HepG2 (cell line): ENCODE measurements at regions not wholly inside any gene's neighbourhood (a gene's known extent, or its start where the extent isn't known, plus 50 kb on each side); places are given as distances from the start of the nearest gene placed in this dataset.

Experiments
- ATAC-seq: fragments of 200-7000 bp; cut with Tn5 transposase; 3 replicates; pipeline ENCODE4 v1.9.1; 2020; ENCODE audit warnings: mild to moderate bottlenecking, moderate library complexity
- BruUV-seq: library from RNA; stranded (reverse); fragments of 400-500 nt; replicated peaks from 2 replicates; lab custom pipeline; 2021; lab: Mats Ljungman, UMichigan
- CTCF ChIA-PET: fragments of 300-600 bp; formaldehyde crosslinking; extraction: SDS; loops from one replicate; lab custom pipeline; 2021; ENCODE audit warnings: low total read pairs, inconsistent platforms, low intra/inter-chr PET ratio; lab: Yijun Ruan, JAX
- POLR2A ChIA-PET: fragments of 350-600 bp; sonication (Branson Sonifier 250); formaldehyde crosslinking; loops from one replicate; lab custom pipeline; 2020; ENCODE audit warnings: antibody characterized with exemption, inconsistent platforms; lab: Yijun Ruan, JAX
- DNase-seq: peaks from one replicate; pipeline ENCODE4 v3.0.0-alpha.2; 2015; ENCODE audit warnings: low spot score
- FAIRE-seq: peaks from 3 replicates; lab custom pipeline; 2011; peaks lifted over from hg19 to GRCh38; lab: Jason Lieb, UNC
- H2AFZ ChIP-seq: one replicate; pipeline ENCODE4 v1.6.1; 2011; ENCODE audit warnings: low read length, inconsistent platforms
- H3K27ac ChIP-seq: fragments of 300-600 bp; 3 replicates; pipeline ENCODE4 v1.8.0; 2011; ENCODE audit warnings: mixed run types, mild to moderate bottlenecking, mixed read lengths, low read length, inconsistent platforms; ENCODE audit not compliant: insufficient read depth; ENCODE audit errors: extremely low read length
- H3K27me3 ChIP-seq, 2 experiments: fragments of 200-600 bp in 1 of 2; 2 replicates in 1 of 2; 3 replicates in 1 of 2; pipeline versions ENCODE4 v1.6.0 to v1.8.0; 2011; ENCODE audit warnings: low read length in 2 of 2, mild to moderate bottlenecking in 2 of 2, moderate library complexity in 2 of 2, inconsistent platforms in 1 of 2; ENCODE audit not compliant: insufficient read depth in 2 of 2, control insufficient read depth in 1 of 2
- H3K36me3 ChIP-seq, 2 experiments: fragments of 200-600 bp in 1 of 2; replicated peaks in 1 of 2; 2 replicates in 1 of 2; 3 replicates in 1 of 2; pipeline versions ENCODE4 v1.5.1 to v1.8.0; 2011; ENCODE audit warnings: low read length in 2 of 2, inconsistent platforms in 1 of 2; ENCODE audit not compliant: insufficient read depth in 2 of 2, control insufficient read depth in 1 of 2
- H3K4me1 ChIP-seq: 2 replicates; pipeline ENCODE4 v1.5.1; 2012; ENCODE audit warnings: low read length, inconsistent platforms; ENCODE audit not compliant: insufficient read depth
- H3K4me2 ChIP-seq: 2 replicates; pipeline ENCODE4 v1.6.0; 2011; ENCODE audit warnings: low read depth, low read length, inconsistent platforms
- H3K4me3 ChIP-seq, 3 experiments: fragments of 200-600 bp in 1 of 3; sonication (generic), shearing (Covaris generic) in 1 of 3; replicated peaks in 1 of 3; 2 replicates each; pipeline ENCODE4 v1.5.1; 2011 to 2016; ENCODE audit warnings: low read length in 3 of 3, inconsistent platforms in 2 of 3, low read depth in 2 of 3, mild to moderate bottlenecking in 2 of 3, control low read depth in 1 of 3, mixed read lengths in 1 of 3; ENCODE audit not compliant: insufficient read depth in 1 of 3
- H3K79me2 ChIP-seq: one replicate; pipeline ENCODE4 v1.6.1; 2011; ENCODE audit warnings: low read length, inconsistent platforms; ENCODE audit not compliant: insufficient read depth
- H3K9ac ChIP-seq: 2 replicates; pipeline ENCODE4 v1.6.0; 2011; ENCODE audit warnings: mild to moderate bottlenecking, low read depth, low read length, inconsistent platforms; ENCODE audit not compliant: insufficient read depth
- H3K9me3 ChIP-seq: 2 replicates; pipeline ENCODE4 v1.5.1; 2012; ENCODE audit warnings: mild to moderate bottlenecking, low read length
- H4K20me1 ChIP-seq: 2 replicates; pipeline ENCODE4 v1.6.0; 2011; ENCODE audit warnings: inconsistent platforms, mild to moderate bottlenecking, low read length, moderate library complexity; ENCODE audit not compliant: insufficient read depth
- DPF2 ChIP-seq: sonication (generic); formaldehyde crosslinking; IDR thresholded peaks from 2 replicates; pipeline ENCODE4 v1.4.0; 2020; ENCODE audit warnings: mild to moderate bottlenecking, low read depth, missing genetic modification reagents, borderline replicate concordance
- E2F5 ChIP-seq: sonication (generic); formaldehyde crosslinking; conservative IDR thresholded peaks from 2 replicates; pipeline ENCODE4 v1.4.0; 2020; ENCODE audit warnings: missing genetic modification reagents
- GATAD2A ChIP-seq: IDR thresholded peaks from 2 replicates; pipeline ENCODE4 v1.6.1; 2016
- KDM5A ChIP-seq: fragments of 200-600 bp; sonication (generic); IDR thresholded peaks from 2 replicates; pipeline ENCODE4 v1.7.0; 2018; ENCODE audit warnings: antibody characterized with exemption, mild to moderate bottlenecking, low read length, borderline replicate concordance
- PHF5A ChIP-seq: IDR thresholded peaks from one replicate; pipeline ENCODE4 v1.6.1; 2018; ENCODE audit warnings: low read depth, missing genetic modification reagents; ENCODE audit not compliant: unreplicated experiment
- POLR2AphosphoS5 ChIP-seq: IDR thresholded peaks from 2 replicates; pipeline ENCODE4 v1.6.1; 2012; ENCODE audit warnings: low read depth, low read length
- TIGD3 ChIP-seq: sonication (generic); formaldehyde crosslinking; IDR thresholded peaks from 2 replicates; pipeline ENCODE4 v1.5.1; 2020; ENCODE audit warnings: mild to moderate bottlenecking, missing genetic modification reagents, borderline replicate concordance
- ZNF546 ChIP-seq: sonication (generic); formaldehyde crosslinking; conservative IDR thresholded peaks from 2 replicates; pipeline ENCODE4 v1.8.1; 2023; ENCODE audit warnings: mild to moderate bottlenecking, missing genetic modification reagents
- ZNF562 ChIP-seq: sonication (generic); formaldehyde crosslinking; IDR thresholded peaks from 2 replicates; pipeline ENCODE4 v1.8.0; 2022; ENCODE audit warnings: missing genetic modification reagents, borderline replicate concordance
- ZNF589 ChIP-seq: sonication (generic); formaldehyde crosslinking; conservative IDR thresholded peaks from 2 replicates; pipeline ENCODE4 v1.8.0; 2022; ENCODE audit warnings: mild to moderate bottlenecking, moderate library complexity, missing genetic modification reagents
- ZNF704 ChIP-seq: sonication (generic); formaldehyde crosslinking; IDR thresholded peaks from 2 replicates; pipeline ENCODE4 v1.8.1; 2023; ENCODE audit warnings: mild to moderate bottlenecking, inconsistent platforms, moderate library complexity, missing genetic modification reagents, borderline replicate concordance
- ZNF780A ChIP-seq: sonication (generic); formaldehyde crosslinking; IDR thresholded peaks from 2 replicates; pipeline ENCODE4 v1.8.0; 2022; ENCODE audit warnings: mild to moderate bottlenecking, missing genetic modification reagents, moderate library complexity
- ZNF792 ChIP-seq: IDR thresholded peaks from 2 replicates; pipeline ENCODE4 v1.6.1; 2016
- ZSCAN21 ChIP-seq: sonication (generic); formaldehyde crosslinking; IDR thresholded peaks from 2 replicates; pipeline ENCODE4 v1.8.0; 2022; ENCODE audit warnings: mild to moderate bottlenecking, missing genetic modification reagents, moderate library complexity, borderline replicate concordance
- ZSCAN5A ChIP-seq: sonication (generic); formaldehyde crosslinking; IDR thresholded peaks from 2 replicates; pipeline ENCODE4 v1.8.0; 2022; ENCODE audit warnings: mild to moderate bottlenecking, missing genetic modification reagents, borderline replicate concordance
- WGBS: methylation state at CpG from one replicate; pipeline ENCODE4 v1.1.6; 2017; ENCODE audit warnings: low lambda C conversion rate; 5-methylcytosine and 5-hydroxymethylcytosine counted together
- in situ Hi-C: cut with HindIII; loops from 2 replicates; pipeline ENCODE4 v1.10.0; 2017; ENCODE audit warnings: low pct_unique_long_range_greater_than_20kb; ENCODE audit not compliant: extremely low pct_ligation_motif_present
- intact Hi-C: fragments of 100-400 bp; cut with micrococcal nuclease; formaldehyde crosslinking; loops from one replicate; pipeline ENCODE4 v1.10.0; 2022; ENCODE audit not compliant: unreplicated experiment

GRCh38 chr19:20271215-20271926 is 104.4 kb downstream of the ZNF486 start:
- Histone ChIP-seq H3K36me3 (no peaks in the 10 kb centered on the region), H3K4me3 (no peak overlapping the region), H3K4me1 (no peaks in the 10 kb centered on the region), H3K4me2 (no peak overlapping the region), H2AFZ (no peak overlapping the region), H4K20me1 (no peaks in the 10 kb centered on the region), H3K27me3 (no peaks in the 10 kb centered on the region), H3K9me3 (peaks cover 59% of the 10 kb centered on the region), H3K9ac (no peak overlapping the region), H3K79me2 (no peaks in the 10 kb centered on the region), H3K27ac (no peak overlapping the region)
- ATAC-seq = no peak
- BruUV-seq = no TSS peak
- in situ Hi-C loops = no loop called here
- intact Hi-C loops = no loop called here
- TF ChIP-seq ZNF780A (CRISPR knock-in tag) (no peak), DPF2 (CRISPR knock-in tag) (no peak), ZSCAN5A (no peak), E2F5 (CRISPR knock-in tag) (no peak), ZNF562 (CRISPR knock-in tag) (no peak), GATAD2A (no peak), PHF5A (CRISPR knock-in tag) (no peak), ZNF589 (no peak), KDM5A (no peak), POLR2AphosphoS5 (no peak), ZNF792 (CRISPR knock-in tag) (no peak), TIGD3 (CRISPR knock-in tag) (no peak), ZNF704 (CRISPR knock-in tag) (no peak), ZNF546 (CRISPR knock-in tag) (no peak), ZSCAN21 (CRISPR knock-in tag) (no peak)
- FAIRE-seq = no peak
- CTCF ChIA-PET = no interaction called here
- 11% methylated on average over 12 of the region's 12 CpGs for WGBS
- DNase-seq = no peak
- POLR2A ChIA-PET = no interaction called here
